Hematopoietic multipotent progenitor cell (in vitro differentiated cells): ENCODE measurements at regions not wholly inside any gene's neighbourhood (a gene's known extent, or its start where the extent isn't known, plus 50 kb on each side); places are given as distances from the start of the nearest gene placed in this dataset.

ENCODE experiments used
- DNase-seq, 3 donors: peaks; one replicate each; pipeline ENCODE4 v3.0.0-alpha.2; 2011 to 2015; ENCODE audit warnings: low read depth in 2 of 3, low spot score in 2 of 3

GRCh38 chr4:35950442-35950841 lies 293.9 kb downstream of the ARAP2 start:
- no peak for DNase-seq

- no peak for DNase-seq
These were observed 291.6 kb downstream of the ARAP2 start for GRCh38 chr4:35952751-35953150.

DNA sequence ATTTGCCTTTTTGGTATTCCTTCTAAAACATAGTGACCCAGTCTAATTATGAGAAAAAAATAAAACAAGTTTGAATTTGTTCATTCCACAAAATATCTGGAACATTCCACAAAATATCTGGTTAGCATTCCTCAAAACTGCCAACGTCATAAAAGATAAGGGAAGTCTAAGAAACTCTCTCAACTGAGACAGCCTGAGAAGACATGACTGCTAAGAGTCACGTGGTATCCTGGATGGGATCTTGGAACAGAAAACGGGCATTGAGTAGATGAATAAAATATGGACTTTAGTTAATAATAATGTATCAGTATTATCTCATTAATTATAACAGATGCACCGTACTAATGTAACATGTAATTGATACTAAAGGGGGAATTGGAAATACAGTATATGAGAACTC lies 280.9 kb downstream of the ARAP2 start:
- no peak for DNase-seq

DNA sequence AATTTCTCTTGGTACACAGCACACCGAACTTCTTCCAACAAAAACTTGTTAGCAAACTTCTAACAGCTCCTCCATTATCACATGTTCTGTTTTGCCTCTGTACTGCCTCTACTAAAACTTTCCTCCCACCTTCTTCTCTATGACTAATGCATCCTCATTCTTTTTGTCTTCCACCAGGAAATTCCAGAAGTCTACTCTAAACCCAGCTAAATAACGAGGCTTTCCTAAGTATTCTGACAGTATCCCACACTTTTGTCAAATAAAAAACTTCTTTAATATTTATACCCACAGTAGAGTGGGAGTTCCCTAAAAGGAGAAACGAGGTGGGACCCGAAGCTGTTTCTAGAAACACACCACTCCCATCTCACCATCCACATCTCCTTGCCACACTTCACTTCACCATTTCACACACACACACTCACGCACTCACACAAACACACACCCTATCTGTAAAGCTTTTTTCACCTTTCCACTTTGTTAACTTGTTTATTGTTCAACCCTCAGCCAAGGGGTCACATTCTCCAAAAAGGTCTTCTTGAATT lies 280.3 kb downstream of the ARAP2 start:
- DNase-seq, result no peak

GRCh38 chr4:35965300-35965699 lies 279.0 kb downstream of the ARAP2 start:
- no peak for DNase-seq

DNA sequence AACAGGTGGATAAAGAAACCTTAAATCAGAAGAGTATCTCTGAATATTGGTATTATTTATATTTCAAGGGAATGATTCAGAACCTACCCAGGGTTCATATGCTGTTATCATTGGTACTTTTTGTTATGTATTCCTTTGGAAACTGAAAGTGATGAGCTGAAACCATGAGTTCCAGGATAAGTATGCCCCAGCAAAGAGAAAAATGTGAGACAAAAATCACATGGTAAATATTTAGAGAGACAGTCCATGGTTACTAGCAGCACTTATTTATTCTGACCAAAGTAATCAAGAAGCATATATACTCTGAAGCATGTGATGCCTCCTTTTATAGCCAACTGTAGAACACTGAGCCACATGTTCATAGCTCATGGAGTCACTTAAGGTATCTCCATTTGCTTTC lies 277.7 kb downstream of the ARAP2 start:
- no peak for DNase-seq

DNA sequence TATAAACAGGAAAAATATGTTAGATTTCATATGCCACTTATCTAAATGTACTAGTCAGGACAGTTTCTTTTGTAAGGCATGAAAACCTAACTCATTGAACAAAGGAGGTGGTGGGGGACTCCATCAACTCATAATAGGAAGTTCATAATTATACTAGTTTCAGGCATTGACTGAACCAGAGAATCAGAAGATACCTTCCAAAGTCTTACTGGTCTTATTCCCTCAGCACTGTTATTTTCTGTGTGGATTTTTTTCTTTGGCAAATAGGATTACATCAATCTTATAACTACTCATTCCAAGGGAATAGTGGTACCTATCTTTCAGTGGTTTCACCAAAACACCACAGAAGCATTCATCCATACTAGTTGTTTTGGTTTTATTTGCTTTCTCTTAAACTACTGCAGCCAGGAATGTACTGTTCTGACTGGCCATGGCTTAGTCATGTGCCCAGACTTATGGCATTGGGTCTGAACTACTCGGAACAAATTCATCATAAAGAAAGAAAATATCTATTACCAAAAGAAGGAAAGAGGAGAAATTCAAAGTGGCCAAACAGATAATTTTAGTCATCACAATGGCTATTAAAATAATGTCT lies 273.9 kb downstream of the ARAP2 start:
- DNase-seq, result no peak

GRCh38 chr4:35972814-35973213 lies 271.5 kb downstream of the ARAP2 start:
- no peak for DNase-seq

DNA sequence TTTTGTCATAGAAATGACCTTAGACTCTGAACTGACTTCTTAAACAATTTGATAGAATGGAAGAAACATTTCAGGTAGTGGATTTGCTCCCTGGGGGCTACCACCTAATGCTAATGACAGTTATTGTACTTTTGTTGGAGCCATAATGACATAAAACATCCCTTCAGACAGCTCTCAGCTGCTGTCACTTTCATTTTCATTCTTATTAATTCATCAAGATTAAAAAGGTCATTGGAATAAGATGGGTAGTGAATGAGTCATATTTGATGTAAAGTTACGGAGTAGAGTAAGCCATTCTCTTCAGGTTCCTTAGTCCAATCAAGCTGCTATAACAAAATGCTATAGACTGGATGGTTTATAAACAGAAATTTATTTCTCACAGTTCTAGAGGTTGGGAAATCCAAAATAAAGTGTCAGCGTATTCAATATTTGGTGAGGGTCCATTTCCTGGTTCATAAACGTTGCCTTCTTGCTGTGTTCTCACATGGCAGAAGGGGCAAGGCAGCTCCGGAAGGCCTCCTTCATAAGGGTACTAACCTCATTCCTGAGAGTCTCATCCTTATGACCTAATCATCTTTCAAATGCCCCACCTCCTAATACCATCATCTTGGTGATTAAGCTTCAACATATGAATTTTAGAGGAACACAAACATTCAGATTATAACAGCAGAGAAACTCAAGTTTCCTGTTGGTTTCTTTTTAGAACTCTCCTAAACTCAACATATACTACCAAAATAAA lies 268.5 kb downstream of the ARAP2 start:
- DNase-seq, result no peak

GRCh38 chr4:35978551-35978950 lies 265.8 kb downstream of the ARAP2 start:
- no peak for DNase-seq

- DNase-seq, result no peak
These were observed 262.0 kb downstream of the ARAP2 start for GRCh38 chr4:35982318-35982717.

GRCh38 chr4:35986537-35986936 lies 257.8 kb downstream of the ARAP2 start:
- DNase-seq, result no peak

DNA sequence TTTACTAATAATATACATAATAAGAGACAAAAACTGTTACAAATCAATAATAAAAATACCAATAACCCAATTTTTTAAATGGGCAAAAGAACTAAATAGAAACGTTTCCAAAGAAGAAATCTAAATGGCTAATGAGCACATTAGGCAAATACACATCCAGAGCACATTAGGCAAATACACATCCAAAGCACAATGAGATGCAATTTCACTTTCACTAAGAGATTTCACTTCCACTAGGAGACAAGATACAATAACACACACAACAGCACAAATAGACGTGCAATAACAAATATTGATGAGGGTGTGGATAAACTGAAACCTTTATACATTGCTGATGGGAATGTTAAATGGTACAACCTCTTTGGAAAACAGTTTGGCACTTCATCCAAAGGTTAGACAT lies 250.7 kb downstream of the ARAP2 start:
- DNase-seq, result no peak

DNA sequence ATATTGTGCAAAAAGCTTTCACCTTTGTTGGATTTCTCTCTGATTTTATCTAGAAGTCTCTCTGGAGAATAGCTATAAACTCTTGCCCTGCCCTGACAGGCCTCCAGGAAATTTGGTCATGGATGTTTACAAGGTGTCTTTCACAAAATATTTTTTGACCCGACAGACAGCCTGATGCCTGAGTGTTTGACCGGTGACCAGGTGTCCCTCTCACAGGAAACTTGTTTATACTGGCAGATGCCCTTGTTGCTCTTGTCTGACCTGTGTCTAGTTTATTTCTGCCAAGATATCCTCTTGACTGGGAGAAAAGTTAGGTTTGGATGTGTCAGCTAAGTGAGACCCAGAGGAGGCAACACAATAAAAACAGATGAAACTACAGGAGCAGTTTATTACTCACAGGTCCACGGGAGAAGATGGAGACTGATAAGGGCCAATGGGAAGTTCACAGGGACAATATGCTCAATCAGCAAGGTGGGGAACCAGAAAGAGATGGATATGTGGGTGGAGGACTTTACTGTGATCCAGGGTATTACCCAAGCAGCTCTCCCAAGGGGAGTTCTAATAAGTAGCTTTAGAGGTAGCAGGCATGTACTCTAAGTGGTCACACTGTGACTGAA lies 243.3 kb downstream of the ARAP2 start:
- DNase-seq, result no peak

DNA sequence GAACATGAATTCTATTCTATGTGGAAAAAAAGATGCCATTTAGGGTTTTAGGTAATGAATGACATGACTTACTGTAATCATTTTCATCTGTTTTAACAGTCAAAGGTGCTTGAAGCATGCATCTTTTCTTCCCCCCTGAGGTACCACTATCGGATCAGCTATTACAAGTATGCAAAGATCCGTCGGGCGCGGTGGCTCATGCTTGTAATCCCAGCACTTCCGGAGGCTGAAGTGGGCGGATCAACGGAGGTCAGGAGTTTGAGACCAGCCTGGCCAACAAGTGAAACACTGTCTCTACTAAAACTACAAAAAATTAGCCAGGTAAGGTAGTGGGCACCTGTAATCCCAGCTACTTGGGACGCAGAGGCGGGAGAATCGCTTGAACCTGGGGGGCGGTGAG lies 241.3 kb downstream of the ARAP2 start:
- DNase-seq, result no peak

DNA sequence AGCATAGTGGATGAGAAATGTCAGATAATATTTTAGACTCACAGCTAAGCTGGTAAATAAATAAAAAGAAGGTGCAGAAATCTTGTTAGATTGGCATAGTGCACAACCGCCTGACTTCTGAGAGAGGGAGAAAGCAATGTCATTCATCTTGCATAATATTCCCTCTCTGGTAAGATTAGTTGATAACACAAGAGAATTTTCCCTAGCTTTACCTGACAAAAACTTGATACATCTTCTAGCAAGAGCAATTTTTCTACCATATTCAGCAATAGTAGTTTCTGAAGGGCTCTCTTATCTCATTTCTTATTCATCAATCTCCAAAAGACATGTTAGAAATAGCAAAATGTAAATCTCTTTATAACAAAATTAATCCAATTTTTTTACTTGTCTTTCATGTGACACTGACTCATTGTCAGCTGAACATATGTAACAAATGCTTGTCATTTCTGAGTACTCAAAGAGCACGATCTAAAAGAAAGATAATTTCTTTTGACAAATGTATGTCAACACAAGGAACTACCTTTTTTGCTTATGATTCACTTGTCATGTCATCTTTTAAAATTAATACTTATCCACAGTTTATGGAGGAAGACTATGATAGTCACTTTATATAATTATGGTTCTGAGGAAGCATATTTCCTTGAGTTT lies 240.0 kb downstream of the ARAP2 start:
- no peak for DNase-seq

- DNase-seq, result no peak
These were observed 238.1 kb downstream of the ARAP2 start for GRCh38 chr4:36006226-36006625.

DNA sequence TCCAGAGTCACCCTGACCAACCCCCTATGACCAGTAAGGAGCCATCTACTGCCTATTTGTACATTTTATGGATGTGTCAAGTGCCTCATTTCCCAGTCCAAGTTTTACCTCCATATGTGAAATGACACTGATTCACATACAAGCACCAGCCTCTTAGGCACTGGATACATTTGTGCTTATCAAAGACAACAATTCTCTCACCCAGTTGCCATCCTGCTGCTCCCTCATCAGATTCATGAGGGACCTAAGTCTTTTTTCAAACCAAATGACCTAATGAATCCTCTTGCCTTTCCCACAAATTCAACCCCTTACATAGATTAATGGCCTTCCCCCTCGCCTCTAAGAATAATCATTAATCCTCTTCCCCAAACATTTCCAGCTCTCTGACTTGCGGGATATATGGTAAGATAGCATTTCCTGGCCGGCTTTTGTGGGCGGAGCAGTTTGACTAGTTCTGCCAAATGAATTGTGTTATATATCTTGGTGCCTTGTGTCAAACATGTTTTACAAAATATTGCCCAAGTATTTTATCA lies 233.9 kb downstream of the ARAP2 start:
- no peak for DNase-seq

GRCh38 chr4:36011381-36011780 lies 232.9 kb downstream of the ARAP2 start:
- no peak for DNase-seq

GRCh38 chr4:36012503-36012902 lies 231.8 kb downstream of the ARAP2 start:
- no peak for DNase-seq

DNA sequence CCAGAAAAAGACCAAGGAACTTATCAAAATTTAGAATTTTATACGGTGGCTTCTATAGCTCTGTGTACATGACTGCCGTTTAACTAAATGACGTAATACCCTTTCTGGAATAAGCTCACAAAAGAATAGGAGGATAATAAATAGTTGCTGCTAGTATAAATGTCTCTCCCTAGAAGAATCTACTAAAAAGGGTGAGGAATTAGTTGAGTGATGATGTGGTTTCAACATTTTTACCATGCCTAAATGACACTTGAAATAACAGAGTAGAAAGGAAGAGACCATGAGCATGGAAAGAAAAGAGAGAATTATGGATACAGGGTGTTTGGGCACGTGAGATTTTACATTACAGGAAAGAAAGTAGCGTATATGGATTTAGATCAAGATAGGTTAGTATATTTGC lies 231.1 kb downstream of the ARAP2 start:
- DNase-seq, result no peak
